ENCODE measurements at regions not wholly inside any gene's neighbourhood (a gene's known extent, or its start where the extent isn't known, plus 50 kb on each side); places are given as distances from the start of the nearest gene placed in this dataset.
"Not testable (repeated sequence)": the region's sequence is repeated elsewhere in the genome, so short reads cannot be mapped to it uniquely, and the experiment has no call there.

- TF ChIP-seq, protein P1, sequence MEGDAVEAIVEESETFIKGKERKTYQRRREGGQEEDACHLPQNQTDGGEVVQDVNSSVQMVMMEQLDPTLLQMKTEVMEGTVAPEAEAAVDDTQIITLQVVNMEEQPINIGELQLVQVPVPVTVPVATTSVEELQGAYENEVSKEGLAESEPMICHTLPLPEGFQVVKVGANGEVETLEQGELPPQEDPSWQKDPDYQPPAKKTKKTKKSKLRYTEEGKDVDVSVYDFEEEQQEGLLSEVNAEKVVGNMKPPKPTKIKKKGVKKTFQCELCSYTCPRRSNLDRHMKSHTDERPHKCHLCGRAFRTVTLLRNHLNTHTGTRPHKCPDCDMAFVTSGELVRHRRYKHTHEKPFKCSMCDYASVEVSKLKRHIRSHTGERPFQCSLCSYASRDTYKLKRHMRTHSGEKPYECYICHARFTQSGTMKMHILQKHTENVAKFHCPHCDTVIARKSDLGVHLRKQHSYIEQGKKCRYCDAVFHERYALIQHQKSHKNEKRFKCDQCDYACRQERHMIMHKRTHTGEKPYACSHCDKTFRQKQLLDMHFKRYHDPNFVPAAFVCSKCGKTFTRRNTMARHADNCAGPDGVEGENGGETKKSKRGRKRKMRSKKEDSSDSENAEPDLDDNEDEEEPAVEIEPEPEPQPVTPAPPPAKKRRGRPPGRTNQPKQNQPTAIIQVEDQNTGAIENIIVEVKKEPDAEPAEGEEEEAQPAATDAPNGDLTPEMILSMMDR (optimal IDR thresholded peaks at IDR 0.05 in 1 of 3, IDR thresholded peaks at IDR 0.05 in 1 of 3, conservative IDR thresholded peaks at IDR 0.05 in 1 of 3; ENCODE audit: extremely low read depth in 1 of 3, insufficient read depth in 2 of 3, low read length in 3 of 3): not testable (repeated sequence)
- TF ChIP-seq EZH2 (IDR thresholded peaks at IDR 0.05; ENCODE audit: low read length): not testable (repeated sequence)
These were observed 311.6 kb downstream of the PCDH11X start for GRCh38 chrX:92090756-92091155.
